AG04449 (cell line): ENCODE measurements at regions not wholly inside any gene's neighbourhood (a gene's known extent, or its start where the extent isn't known, plus 50 kb on each side); places are given as distances from the start of the nearest gene placed in this dataset.

Experiments
- CTCF ChIA-PET: fragments of 350-600 bp; formaldehyde crosslinking; extraction: SDS; loops from one replicate; lab custom pipeline; 2021; ENCODE audit warnings: antibody characterized with exemption; lab: Yijun Ruan, JAX
- POLR2A ChIA-PET: fragments of 400-600, 350-600 bp; formaldehyde crosslinking; extraction: SDS; loops from one replicate; lab custom pipeline; 2020; ENCODE audit warnings: antibody characterized with exemption, inconsistent platforms; lab: Yijun Ruan, JAX
- DNase-seq: peaks from one replicate; pipeline ENCODE4 v3.0.0-alpha.2; 2010; ENCODE audit warnings: low read depth, low spot score
- H3K4me3 ChIP-seq: 2 replicates; pipeline ENCODE4 v1.5.1; 2011; ENCODE audit warnings: low read depth, mild to moderate bottlenecking, control low read depth, low read length
- CTCF ChIP-seq: IDR thresholded peaks from one replicate; pipeline ENCODE4 v1.5.1; 2011; ENCODE audit warnings: mild to moderate bottlenecking, moderate library complexity, low read length, control low read depth, inconsistent platforms; ENCODE audit not compliant: insufficient read depth; ENCODE audit errors: missing control alignments

- no peak for DNase-seq
- CTCF ChIA-PET, result no interaction called here
- no peak for TF ChIP-seq CTCF
- POLR2A ChIA-PET, result no interaction called here
- H3K4me3 ChIP-seq, result no peak overlapping the region
Observed at GRCh38 chr13:78784014-78784750, 125.2 kb upstream of the OBI1 start.

- no peak for DNase-seq
- ChIA-PET CTCF (no interaction called here), POLR2A (no interaction called here)
- TF ChIP-seq CTCF, result no peak
- no peak overlapping the region for H3K4me3 ChIP-seq
Observed at GRCh38 chr13:78780708-78781107, 121.8 kb upstream of the OBI1 start.

DNA sequence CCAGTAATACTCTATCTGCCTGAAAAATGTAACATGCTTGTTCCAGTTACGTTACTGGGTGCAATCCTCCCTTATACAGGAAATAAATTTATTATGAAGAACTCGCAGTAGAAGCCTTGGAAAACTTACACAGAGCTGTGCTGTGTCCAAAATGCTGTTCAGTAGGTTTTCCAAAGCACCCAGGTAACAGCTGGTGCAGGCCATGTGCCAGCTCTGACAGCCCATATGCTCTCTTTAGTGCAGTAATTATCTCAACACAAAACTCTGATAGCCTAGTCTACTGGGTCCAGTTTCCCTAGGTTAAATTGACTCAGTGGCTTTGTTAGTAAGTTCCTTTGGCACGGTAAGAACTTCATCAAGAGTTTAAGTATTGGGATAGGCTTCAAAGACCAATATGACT lies 120.7 kb upstream of the OBI1 start:
- ChIA-PET CTCF (no interaction called here), POLR2A (no interaction called here)
- DNase-seq, result no peak
- TF ChIP-seq CTCF, result no peak
- H3K4me3 ChIP-seq, result no peak overlapping the region

DNA sequence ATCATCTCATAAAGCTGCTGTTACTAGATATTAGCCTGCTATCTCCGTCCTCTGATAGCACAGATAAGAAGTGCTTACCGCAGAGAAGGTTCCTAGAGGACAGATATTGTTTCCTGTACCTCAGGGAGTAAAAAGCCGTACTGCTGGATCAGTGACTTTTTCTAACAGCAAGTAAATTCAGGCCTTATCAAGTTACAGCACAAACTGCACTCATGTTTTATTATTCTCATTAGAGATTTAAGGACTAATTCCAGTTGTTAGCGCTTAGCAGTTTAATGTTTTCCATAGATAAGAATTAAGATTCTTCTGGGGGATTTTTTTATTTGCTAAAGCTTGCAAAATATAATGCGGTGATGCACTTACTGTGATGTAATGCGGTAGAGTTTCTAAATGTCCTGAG lies 119.0 kb upstream of the OBI1 start:
- POLR2A ChIA-PET, result no interaction called here
- TF ChIP-seq CTCF, result no peak
- CTCF ChIA-PET, result no interaction called here
- H3K4me3 ChIP-seq, result no peak overlapping the region
- no peak for DNase-seq

DNA sequence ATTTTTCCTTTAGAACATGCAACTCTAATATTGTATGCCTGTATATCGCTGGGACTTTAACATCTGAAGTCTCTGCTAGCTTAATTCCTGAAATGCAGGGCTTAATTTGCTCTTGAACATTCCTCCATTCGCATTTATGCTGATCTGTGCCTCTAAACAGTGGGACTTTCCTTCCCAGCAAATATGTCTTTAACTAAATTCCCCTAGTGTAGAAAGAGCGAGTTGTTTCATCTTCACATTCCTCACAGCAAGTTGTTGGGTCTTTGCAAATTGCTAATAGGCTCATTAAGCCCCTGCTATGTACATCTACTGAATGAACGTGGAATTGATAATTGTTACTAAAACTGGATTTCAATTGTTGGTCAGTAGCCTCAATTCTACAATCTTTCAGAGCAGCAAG lies 118.4 kb upstream of the OBI1 start:
- ChIA-PET CTCF (no interaction called here), POLR2A (no interaction called here)
- TF ChIP-seq CTCF, result no peak

GRCh38 chr13:78772933-78773332 lies 114.0 kb upstream of the OBI1 start:
- CTCF ChIA-PET, result no interaction called here
- POLR2A ChIA-PET, result no interaction called here

More for the DNA sequence above, 118.4 kb upstream of the OBI1 start:
- no peak for DNase-seq
- no peak overlapping the region for H3K4me3 ChIP-seq

More at GRCh38 chr13:78772933-78773332, 114.0 kb upstream of the OBI1 start:
- H3K4me3 ChIP-seq, result no peak overlapping the region
- TF ChIP-seq CTCF, result no peak
- DNase-seq, result no peak
